ENCODE measurements at regions not wholly inside any gene's neighbourhood (a gene's known extent, or its start where the extent isn't known, plus 50 kb on each side); places are given as distances from the start of the nearest gene placed in this dataset.

DNA sequence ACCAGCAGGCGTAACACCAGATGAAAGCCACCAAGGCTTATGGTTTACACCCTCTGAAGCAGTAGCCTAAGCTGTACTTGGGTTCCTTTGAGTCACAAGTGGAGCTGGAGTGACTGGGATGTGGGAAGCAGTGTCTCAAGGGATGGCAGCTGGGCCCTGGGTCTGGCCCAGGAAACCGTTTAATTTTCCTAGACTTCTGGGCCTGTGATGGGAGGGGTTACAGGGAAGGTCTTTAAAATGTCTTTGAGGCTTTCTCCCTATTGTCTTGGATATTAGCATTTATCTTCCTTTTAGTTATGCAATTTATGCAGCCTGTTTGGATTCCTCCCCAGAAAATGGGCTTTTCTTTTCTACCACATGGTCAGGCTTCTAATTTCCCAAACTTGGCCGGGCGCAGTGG is 568.2 kb downstream of the ANKRD7 start:
- Histone ChIP-seq H3K79me2 (ENCODE audit: control insufficient read depth, insufficient read depth, low read length) (no peaks in the 10 kb centered on the region), H3K9me1 (ENCODE audit: control insufficient read depth, extremely low read depth, insufficient read depth, low read length) (no peaks in the 10 kb centered on the region), H3K4me3 (ENCODE audit: control insufficient read depth in 2 of 3, extremely low read depth in 1 of 3, insufficient read depth in 2 of 3, low read depth in 1 of 3, low read length in 3 of 3) (no peak overlapping the region), H3K36me3 (ENCODE audit: control insufficient read depth in 2 of 2, extremely low read depth in 1 of 2, insufficient read depth in 2 of 2, low read length in 2 of 2) (no peaks in the 10 kb centered on the region), H3K4me1 (ENCODE audit: control insufficient read depth, extremely low read depth, insufficient read depth, low read length) (no peaks in the 10 kb centered on the region), H3K9ac (ENCODE audit: control insufficient read depth, extremely low read depth, insufficient read depth, low read length) (no peak overlapping the region), H3K27ac (ENCODE audit: control insufficient read depth, insufficient read depth, low read length) (no peak overlapping the region), H3K9me3 (ENCODE audit: control insufficient read depth, low read depth, low read length) (no peaks in the 10 kb centered on the region), H4K20me1 (ENCODE audit: control insufficient read depth, extremely low read depth, insufficient read depth, low read length) (no peaks in the 10 kb centered on the region), H3K27me3 (ENCODE audit: control insufficient read depth, extremely low read depth, insufficient read depth, low read length) (no peaks in the 10 kb centered on the region), H3K4me2 (ENCODE audit: control insufficient read depth, extremely low read depth, insufficient read depth, low read depth, low read length) (no peak overlapping the region), H2AFZ (ENCODE audit: control insufficient read depth, low read length) (no peak overlapping the region)
- DNase-seq (ENCODE audit: low read depth, low spot score) (no peak), FAIRE-seq (no peak)
- dilution Hi-C loops (cut with MboI; ENCODE audit: extremely low pct_ligation_motif_present, low sequenced_read_pairs), result no loop called here
- TF ChIP-seq, protein P1, sequence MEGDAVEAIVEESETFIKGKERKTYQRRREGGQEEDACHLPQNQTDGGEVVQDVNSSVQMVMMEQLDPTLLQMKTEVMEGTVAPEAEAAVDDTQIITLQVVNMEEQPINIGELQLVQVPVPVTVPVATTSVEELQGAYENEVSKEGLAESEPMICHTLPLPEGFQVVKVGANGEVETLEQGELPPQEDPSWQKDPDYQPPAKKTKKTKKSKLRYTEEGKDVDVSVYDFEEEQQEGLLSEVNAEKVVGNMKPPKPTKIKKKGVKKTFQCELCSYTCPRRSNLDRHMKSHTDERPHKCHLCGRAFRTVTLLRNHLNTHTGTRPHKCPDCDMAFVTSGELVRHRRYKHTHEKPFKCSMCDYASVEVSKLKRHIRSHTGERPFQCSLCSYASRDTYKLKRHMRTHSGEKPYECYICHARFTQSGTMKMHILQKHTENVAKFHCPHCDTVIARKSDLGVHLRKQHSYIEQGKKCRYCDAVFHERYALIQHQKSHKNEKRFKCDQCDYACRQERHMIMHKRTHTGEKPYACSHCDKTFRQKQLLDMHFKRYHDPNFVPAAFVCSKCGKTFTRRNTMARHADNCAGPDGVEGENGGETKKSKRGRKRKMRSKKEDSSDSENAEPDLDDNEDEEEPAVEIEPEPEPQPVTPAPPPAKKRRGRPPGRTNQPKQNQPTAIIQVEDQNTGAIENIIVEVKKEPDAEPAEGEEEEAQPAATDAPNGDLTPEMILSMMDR (optimal IDR thresholded peaks at IDR 0.05 in 1 of 3, IDR thresholded peaks at IDR 0.05 in 1 of 3, conservative IDR thresholded peaks at IDR 0.05 in 1 of 3; ENCODE audit: extremely low read depth in 1 of 3, insufficient read depth in 2 of 3, low read length in 3 of 3), result no peak
- no peak for TF ChIP-seq EZH2 (IDR thresholded peaks at IDR 0.05; ENCODE audit: low read length)

- Histone ChIP-seq H3K9me3 (ENCODE audit: control insufficient read depth, low read depth, low read length) (no peaks in the 10 kb centered on the region), H3K9me1 (ENCODE audit: control insufficient read depth, extremely low read depth, insufficient read depth, low read length) (no peaks in the 10 kb centered on the region), H3K79me2 (ENCODE audit: control insufficient read depth, insufficient read depth, low read length) (no peaks in the 10 kb centered on the region), H3K27me3 (ENCODE audit: control insufficient read depth, extremely low read depth, insufficient read depth, low read length) (no peaks in the 10 kb centered on the region), H3K27ac (ENCODE audit: control insufficient read depth, insufficient read depth, low read length) (no peak overlapping the region), H3K9ac (ENCODE audit: control insufficient read depth, extremely low read depth, insufficient read depth, low read length) (no peak overlapping the region), H3K4me1 (ENCODE audit: control insufficient read depth, extremely low read depth, insufficient read depth, low read length) (no peaks in the 10 kb centered on the region), H3K4me3 (ENCODE audit: control insufficient read depth in 2 of 3, extremely low read depth in 1 of 3, insufficient read depth in 2 of 3, low read depth in 1 of 3, low read length in 3 of 3) (no peak overlapping the region), H4K20me1 (ENCODE audit: control insufficient read depth, extremely low read depth, insufficient read depth, low read length) (no peaks in the 10 kb centered on the region), H3K36me3 (ENCODE audit: control insufficient read depth in 2 of 2, extremely low read depth in 1 of 2, insufficient read depth in 2 of 2, low read length in 2 of 2) (no peaks in the 10 kb centered on the region), H2AFZ (ENCODE audit: control insufficient read depth, low read length) (no peak overlapping the region), H3K4me2 (ENCODE audit: control insufficient read depth, extremely low read depth, insufficient read depth, low read depth, low read length) (no peak overlapping the region)
- no peak for DNase-seq (ENCODE audit: low read depth, low spot score)
- no peak for FAIRE-seq
- TF ChIP-seq, protein P1 (optimal IDR thresholded peaks at IDR 0.05 in 1 of 3, IDR thresholded peaks at IDR 0.05 in 1 of 3, conservative IDR thresholded peaks at IDR 0.05 in 1 of 3; ENCODE audit: extremely low read depth in 1 of 3, insufficient read depth in 2 of 3, low read length in 3 of 3), result no peak
- no peak for TF ChIP-seq EZH2 (IDR thresholded peaks at IDR 0.05; ENCODE audit: low read length)
- dilution Hi-C loops (cut with MboI; ENCODE audit: extremely low pct_ligation_motif_present, low sequenced_read_pairs), result no loop called here
Observed at GRCh38 chr7:118793582-118793981, 569.1 kb downstream of the ANKRD7 start.

All from keratinocyte (primary cell).